ENCODE measurements at regions not wholly inside any gene's neighbourhood (a gene's known extent, or its start where the extent isn't known, plus 50 kb on each side); places are given as distances from the start of the nearest gene placed in this dataset.
A peak's percentile ranks its signal among the peaks of the same experiment; 100 is the strongest.

DNA sequence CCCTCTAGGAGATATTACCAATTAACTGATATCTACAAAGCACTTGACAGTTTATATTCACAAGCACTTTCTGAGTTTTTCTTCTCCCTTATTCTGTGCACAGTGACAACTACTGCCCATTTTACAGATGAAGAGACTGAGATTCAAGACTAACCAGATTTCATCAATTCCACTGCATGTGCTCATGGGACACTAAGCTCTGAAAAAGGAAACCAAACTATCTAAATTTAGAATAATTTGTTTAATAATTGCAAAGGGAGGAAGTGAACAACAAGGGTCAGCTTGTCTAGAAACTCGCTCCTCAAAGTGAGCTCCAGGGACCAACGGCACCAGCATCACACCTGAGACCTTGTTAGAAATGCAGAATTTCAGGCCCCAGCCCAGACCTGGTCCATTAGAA is 50.8 kb upstream of the MYLIP start:
- in situ Hi-C loops (cut with MboI; ENCODE audit: low sequenced_read_pairs, unreplicated experiment) = no loop called here
- peak; percentile 18 for DNase-seq (ENCODE audit: low spot score)
- TF ChIP-seq, protein P1, sequence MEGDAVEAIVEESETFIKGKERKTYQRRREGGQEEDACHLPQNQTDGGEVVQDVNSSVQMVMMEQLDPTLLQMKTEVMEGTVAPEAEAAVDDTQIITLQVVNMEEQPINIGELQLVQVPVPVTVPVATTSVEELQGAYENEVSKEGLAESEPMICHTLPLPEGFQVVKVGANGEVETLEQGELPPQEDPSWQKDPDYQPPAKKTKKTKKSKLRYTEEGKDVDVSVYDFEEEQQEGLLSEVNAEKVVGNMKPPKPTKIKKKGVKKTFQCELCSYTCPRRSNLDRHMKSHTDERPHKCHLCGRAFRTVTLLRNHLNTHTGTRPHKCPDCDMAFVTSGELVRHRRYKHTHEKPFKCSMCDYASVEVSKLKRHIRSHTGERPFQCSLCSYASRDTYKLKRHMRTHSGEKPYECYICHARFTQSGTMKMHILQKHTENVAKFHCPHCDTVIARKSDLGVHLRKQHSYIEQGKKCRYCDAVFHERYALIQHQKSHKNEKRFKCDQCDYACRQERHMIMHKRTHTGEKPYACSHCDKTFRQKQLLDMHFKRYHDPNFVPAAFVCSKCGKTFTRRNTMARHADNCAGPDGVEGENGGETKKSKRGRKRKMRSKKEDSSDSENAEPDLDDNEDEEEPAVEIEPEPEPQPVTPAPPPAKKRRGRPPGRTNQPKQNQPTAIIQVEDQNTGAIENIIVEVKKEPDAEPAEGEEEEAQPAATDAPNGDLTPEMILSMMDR (IDR thresholded peaks at IDR 0.05; ENCODE audit: borderline replicate concordance, control extremely low read depth, extremely low read depth, insufficient read depth, missing control alignments) = no peak

DNA sequence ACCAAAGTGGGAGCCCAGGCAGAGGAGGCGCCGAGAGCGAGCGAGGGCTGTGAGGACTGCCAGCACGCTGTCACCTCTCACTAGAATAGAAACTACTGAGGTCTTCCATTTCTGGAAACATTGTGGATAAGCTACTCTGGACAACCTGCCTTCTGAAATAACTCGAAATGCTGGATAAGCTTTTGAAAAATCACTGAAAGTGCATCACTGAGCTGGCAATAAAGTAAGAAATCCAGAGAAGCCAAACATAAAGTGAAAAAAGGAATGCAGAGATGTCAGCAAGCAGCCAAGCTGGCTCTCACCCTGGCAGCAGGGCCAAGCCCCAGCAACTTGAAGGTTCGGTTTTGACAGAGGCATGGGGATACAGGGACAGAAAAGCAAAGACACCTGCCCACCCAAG is 59.2 kb upstream of the MYLIP start:
- DNase-seq (ENCODE audit: low spot score) = no peak
- TF ChIP-seq, protein P1 (IDR thresholded peaks at IDR 0.05; ENCODE audit: borderline replicate concordance, control extremely low read depth, extremely low read depth, insufficient read depth, missing control alignments) = no peak
- in situ Hi-C loops (cut with MboI; ENCODE audit: low sequenced_read_pairs, unreplicated experiment) = no loop called here

DNA sequence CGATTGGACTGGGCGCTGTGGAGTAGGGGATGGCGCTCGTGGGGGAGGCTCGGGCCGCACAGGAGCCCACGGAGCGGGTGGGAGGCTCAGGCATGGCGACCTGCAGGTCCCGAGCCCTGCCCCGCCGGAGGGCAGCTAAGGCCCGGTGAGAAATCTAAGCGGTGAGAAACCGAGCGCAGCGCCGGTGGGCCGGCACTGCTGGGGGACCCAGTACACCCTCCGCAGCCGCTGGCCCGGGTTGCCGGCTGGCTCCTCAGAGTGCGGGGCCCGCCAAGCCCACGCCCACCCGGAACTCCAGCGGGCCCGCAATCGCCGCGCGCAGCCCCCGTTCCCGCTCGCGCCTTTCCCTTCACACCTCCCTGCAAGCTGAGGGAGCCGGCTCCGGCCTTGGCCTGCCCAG is 59.7 kb upstream of the MYLIP start:
- TF ChIP-seq, protein P1 (IDR thresholded peaks at IDR 0.05; ENCODE audit: borderline replicate concordance, control extremely low read depth, extremely low read depth, insufficient read depth, missing control alignments) = no peak
- in situ Hi-C loops (cut with MboI; ENCODE audit: low sequenced_read_pairs, unreplicated experiment) = no loop called here
- no peak for DNase-seq (ENCODE audit: low spot score)

DNA sequence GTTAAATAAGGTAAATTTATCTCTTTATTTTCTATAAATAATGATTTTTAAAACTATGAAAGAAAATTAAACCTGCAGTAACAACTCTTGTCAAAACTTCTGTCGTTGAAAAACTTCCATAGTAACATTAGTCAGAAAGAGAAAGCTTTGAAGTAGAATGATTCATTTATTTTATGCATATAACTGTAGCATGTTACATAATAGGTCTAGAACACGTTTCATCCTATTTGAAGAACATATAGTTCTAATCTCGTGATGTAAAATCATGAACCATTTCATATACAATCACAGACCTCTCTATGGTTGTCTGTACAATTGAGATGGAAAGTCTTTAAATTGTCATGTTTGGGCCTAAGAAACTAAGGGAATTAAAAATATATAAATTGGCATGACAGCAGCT is 61.3 kb upstream of the MYLIP start:
- in situ Hi-C loops (cut with MboI; ENCODE audit: low sequenced_read_pairs, unreplicated experiment) = no loop called here
- no peak for DNase-seq (ENCODE audit: low spot score)
- TF ChIP-seq, protein P1 (IDR thresholded peaks at IDR 0.05; ENCODE audit: borderline replicate concordance, control extremely low read depth, extremely low read depth, insufficient read depth, missing control alignments) = no peak

DNA sequence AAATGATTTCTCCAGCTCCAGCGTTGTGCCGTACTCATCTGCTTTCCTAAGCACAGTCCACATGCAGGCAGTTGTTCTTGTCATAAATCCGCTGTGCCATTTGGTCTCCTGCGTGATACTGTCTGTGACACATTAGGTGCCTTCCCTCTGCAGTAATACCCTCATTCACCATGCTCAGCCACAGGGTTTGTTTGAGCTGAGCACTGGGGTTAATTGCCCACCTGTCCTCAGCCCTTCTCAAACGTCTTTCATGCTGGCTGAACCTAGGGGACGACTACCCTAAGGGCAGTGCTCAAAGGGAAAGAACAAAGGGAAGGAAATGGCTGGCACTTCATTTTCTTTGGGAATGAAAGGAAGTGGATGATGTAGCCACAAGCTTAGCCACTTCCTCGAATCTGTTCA is 64.2 kb upstream of the MYLIP start:
- in situ Hi-C loops (cut with MboI; ENCODE audit: low sequenced_read_pairs, unreplicated experiment) = no loop called here
- TF ChIP-seq, protein P1 (IDR thresholded peaks at IDR 0.05; ENCODE audit: borderline replicate concordance, control extremely low read depth, extremely low read depth, insufficient read depth, missing control alignments) = no peak
- DNase-seq (ENCODE audit: low spot score) = no peak

DNA sequence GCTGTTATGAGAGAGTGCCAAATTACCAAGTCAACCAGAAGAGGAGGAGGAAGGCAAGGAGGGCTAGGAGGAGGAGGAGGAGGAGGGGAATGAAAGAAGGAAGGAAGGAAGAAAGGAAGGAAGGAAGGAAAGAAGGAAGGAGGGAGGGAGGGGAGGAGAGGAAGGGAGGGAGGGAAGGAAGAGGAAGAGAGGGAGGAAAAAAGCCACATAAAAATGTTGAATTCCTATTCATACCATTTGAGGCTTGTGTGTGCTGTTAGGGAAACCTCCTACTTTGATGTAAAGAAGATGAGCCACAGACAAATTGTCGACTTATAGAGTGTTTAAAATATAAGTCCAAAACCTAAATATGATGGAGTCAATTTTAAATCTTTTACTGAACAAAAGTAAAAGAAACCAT is 65.3 kb upstream of the MYLIP start:
- DNase-seq (ENCODE audit: low spot score) = no peak
- in situ Hi-C loops (cut with MboI; ENCODE audit: low sequenced_read_pairs, unreplicated experiment) = no loop called here
- TF ChIP-seq, protein P1 (IDR thresholded peaks at IDR 0.05; ENCODE audit: borderline replicate concordance, control extremely low read depth, extremely low read depth, insufficient read depth, missing control alignments) = no peak

DNA sequence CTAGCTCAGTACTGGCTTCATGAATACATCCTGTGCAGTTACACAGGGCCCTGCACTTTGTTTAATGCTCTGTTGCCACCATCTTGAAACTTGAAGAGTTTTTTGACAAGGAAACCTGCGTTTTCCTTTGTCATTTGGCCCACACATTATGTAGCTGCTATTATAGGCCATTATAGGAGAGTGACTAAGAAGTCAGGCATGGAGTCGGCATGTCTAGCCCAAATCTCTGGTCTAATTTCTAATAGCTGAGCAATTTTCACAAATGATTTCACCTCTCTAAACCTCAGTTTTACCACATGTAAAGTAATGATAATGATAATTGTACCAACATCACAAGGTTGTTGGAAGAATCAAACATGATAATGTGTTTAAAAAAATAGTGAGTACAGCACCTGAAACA is 67.1 kb upstream of the MYLIP start:
- no peak for DNase-seq (ENCODE audit: low spot score)
- TF ChIP-seq, protein P1 (IDR thresholded peaks at IDR 0.05; ENCODE audit: borderline replicate concordance, control extremely low read depth, extremely low read depth, insufficient read depth, missing control alignments) = no peak
- in situ Hi-C loops (cut with MboI; ENCODE audit: low sequenced_read_pairs, unreplicated experiment) = no loop called here

Measured in GM13976 (cell line).